Muscle of leg (tissue), 3 donors: ENCODE measurements at regions not wholly inside any gene's neighbourhood (a gene's known extent, or its start where the extent isn't known, plus 50 kb on each side); places are given as distances from the start of the nearest gene placed in this dataset.

Source experiments
- DNase-seq: peaks from one replicate; pipeline ENCODE4 v3.0.0; 2013
- H3K27ac ChIP-seq: one replicate; pipeline ENCODE4 v1.5.1; 2013; ENCODE audit warnings: mild to moderate bottlenecking, low read length, control low read depth
- H3K27me3 ChIP-seq: one replicate; pipeline ENCODE4 v1.6.1; 2013; ENCODE audit warnings: low read length; ENCODE audit not compliant: control insufficient read depth, insufficient read depth
- H3K36me3 ChIP-seq: one replicate; pipeline ENCODE4 v1.6.1; 2013; ENCODE audit warnings: low read length; ENCODE audit not compliant: control insufficient read depth, insufficient read depth
- H3K4me1 ChIP-seq: one replicate; pipeline ENCODE4 v1.6.1; 2013; ENCODE audit warnings: low read length; ENCODE audit not compliant: control insufficient read depth, insufficient read depth
- H3K4me3 ChIP-seq: one replicate; pipeline ENCODE4 v1.5.1; 2013; ENCODE audit warnings: low read length, control low read depth
- H3K9me3 ChIP-seq: replicated peaks from 2 replicates; pipeline ENCODE4 v1.6.1; 2013; ENCODE audit warnings: low read depth, low read length; ENCODE audit not compliant: control insufficient read depth
- WGBS: methylation state at CpG from one replicate; pipeline ENCODE4 v1.1.5; 2013; ENCODE audit warnings: missing lambda C conversion rate; ENCODE audit not compliant: insufficient coverage; 5-methylcytosine and 5-hydroxymethylcytosine counted together

DNA sequence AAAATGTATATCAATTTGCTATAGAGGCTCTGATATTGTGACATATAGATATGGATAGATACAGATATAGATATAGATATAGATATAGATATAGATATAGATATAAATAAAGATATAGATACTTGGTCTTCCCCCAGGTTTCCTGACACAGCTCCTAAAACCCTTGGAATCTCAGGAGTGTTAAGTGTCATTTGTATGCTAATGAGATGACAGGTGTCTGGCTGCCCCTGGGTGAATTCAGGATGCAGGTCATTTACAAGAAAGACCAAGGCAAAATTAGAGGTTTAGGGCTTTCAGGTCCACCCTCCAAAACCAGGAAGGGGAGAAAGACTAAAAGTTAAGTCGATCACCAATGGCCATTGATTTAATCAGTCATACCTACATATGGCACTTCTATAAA lies 1034.8 kb downstream of the PDHA2 start:
- Histone ChIP-seq H3K27ac (no peak overlapping the region), H3K9me3 (peaks cover 5% of the 10 kb centered on the region), H3K36me3 (no peaks in the 10 kb centered on the region), H3K27me3 (no peaks in the 10 kb centered on the region), H3K4me1 (no peaks in the 10 kb centered on the region), H3K4me3 (no peak overlapping the region)
- WGBS: no CpG with 5 or more reads among the region's 1 CpG
- DNase-seq: no peak

DNA sequence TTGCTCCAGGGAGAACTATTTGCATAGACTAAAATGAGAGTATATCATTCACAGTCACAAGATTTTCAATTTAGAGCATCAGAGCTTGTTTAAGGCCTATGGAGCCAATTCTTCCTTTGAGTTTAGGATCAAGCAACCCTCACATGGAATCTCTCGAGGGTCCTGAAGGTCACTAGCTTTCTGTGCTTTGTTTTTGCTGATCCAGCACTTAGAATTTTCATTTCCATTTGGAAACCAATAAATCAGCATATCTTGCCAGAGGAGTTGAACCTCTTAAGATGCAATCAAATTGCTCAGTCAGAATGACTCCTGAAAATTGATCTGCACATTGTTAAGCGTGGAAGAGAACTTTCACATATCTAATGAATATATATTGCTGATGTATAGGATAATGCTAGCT lies 1039.6 kb downstream of the PDHA2 start:
- H3K4me3 ChIP-seq: no peak overlapping the region
- H3K9me3 ChIP-seq: peaks cover 5% of the 10 kb centered on the region
- DNase-seq: no peak
- H3K36me3 ChIP-seq: no peaks in the 10 kb centered on the region
- H3K27ac ChIP-seq: no peak overlapping the region
- no peaks in the 10 kb centered on the region for H3K27me3 ChIP-seq
- no peaks in the 10 kb centered on the region for H3K4me1 ChIP-seq
- WGBS: 25% methylated on average over 1 of the region's 2 CpGs

DNA sequence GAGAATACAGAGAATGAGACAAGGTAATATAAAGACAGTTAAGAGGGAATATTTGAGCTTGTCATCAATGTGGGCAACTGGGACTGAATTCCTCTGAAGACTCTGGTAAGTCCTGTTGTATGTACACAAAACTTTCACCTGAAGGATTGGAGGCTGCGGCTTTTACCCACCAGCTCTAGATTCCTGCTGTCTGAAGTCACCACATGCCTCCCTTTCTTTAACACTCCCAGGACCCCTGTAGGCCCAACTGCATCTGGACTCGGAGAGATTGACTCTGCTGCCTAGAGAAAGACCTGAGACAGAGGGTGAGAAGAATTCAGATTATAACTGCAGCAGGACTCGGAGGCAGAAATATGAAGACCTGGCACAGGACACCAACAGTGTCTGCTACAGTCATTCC lies 1048.0 kb downstream of the PDHA2 start:
- 14% methylated on average over 1 of the region's 3 CpGs for WGBS
- no peak overlapping the region for H3K27ac ChIP-seq
- H3K36me3 ChIP-seq: no peaks in the 10 kb centered on the region
- no peaks in the 10 kb centered on the region for H3K9me3 ChIP-seq
- DNase-seq: peak; percentile 6
- no peaks in the 10 kb centered on the region for H3K27me3 ChIP-seq
- H3K4me1 ChIP-seq: no peaks in the 10 kb centered on the region
- no peak overlapping the region for H3K4me3 ChIP-seq

DNA sequence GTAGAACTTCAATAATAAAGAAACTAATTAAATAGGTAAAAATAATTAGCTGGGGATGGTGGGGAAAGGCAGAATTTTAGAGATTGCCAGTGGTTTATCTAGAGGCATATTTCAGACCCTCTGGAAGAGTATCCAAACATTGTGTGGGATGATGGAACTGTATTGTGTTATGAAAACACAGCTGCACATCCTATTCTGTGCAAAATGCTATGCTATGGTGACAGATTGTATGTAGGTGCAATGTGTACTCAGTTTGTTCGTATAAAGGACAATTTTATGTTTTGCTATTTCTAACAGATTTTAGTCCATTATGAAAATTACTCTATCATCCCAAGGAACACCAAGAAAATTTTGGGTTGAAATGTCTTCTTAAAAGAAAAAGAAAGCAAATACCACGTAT lies 1054.7 kb downstream of the PDHA2 start:
- Histone ChIP-seq H3K27ac (no peak overlapping the region), H3K27me3 (no peaks in the 10 kb centered on the region), H3K36me3 (no peaks in the 10 kb centered on the region), H3K4me1 (no peaks in the 10 kb centered on the region), H3K4me3 (no peak overlapping the region), H3K9me3 (no peaks in the 10 kb centered on the region)
- no peak for DNase-seq
- no CpG with 5 or more reads among the region's 2 CpGs for WGBS

- Histone ChIP-seq H3K4me3 (no peak overlapping the region), H3K36me3 (no peaks in the 10 kb centered on the region), H3K9me3 (no peaks in the 10 kb centered on the region), H3K4me1 (no peaks in the 10 kb centered on the region), H3K27me3 (no peaks in the 10 kb centered on the region), H3K27ac (no peak overlapping the region)
- no CpG with 5 or more reads among the region's 1 CpG for WGBS
- no peak for DNase-seq
Measured at GRCh38 chr4:96895826-96896225, 1055.9 kb downstream of the PDHA2 start.

DNA sequence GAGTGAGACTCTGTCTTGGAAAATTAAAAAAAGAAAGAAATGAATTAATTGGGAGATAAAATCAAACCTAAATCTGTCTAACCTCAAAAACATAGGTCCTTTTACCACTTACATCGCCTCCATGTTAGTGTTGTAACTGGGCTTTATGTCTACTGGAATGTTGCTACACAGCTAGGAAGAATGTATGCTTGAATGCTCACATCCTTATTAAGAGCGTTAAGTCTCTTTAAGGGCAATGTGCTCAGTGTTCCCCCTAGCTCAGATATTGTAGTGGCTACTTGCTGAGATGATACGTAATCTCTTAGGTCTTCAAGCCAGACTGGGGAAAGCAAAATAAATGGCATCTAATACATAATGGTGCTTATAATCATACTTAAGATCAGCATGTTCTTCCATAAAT lies 1072.8 kb downstream of the PDHA2 start:
- H3K36me3 ChIP-seq: no peaks in the 10 kb centered on the region
- no peaks in the 10 kb centered on the region for H3K27me3 ChIP-seq
- H3K4me1 ChIP-seq: no peaks in the 10 kb centered on the region
- no peak overlapping the region for H3K27ac ChIP-seq
- WGBS: no CpG with 5 or more reads among the region's 3 CpGs
- no peak overlapping the region for H3K4me3 ChIP-seq
- no peak for DNase-seq
- H3K9me3 ChIP-seq: no peaks in the 10 kb centered on the region

- no peaks in the 10 kb centered on the region for H3K4me1 ChIP-seq
- no peaks in the 10 kb centered on the region for H3K27me3 ChIP-seq
- no peaks in the 10 kb centered on the region for H3K36me3 ChIP-seq
- H3K27ac ChIP-seq: no peak overlapping the region
- 58% methylated on average over 2 of the region's 2 CpGs for WGBS
- H3K9me3 ChIP-seq: no peaks in the 10 kb centered on the region
- DNase-seq: peak; percentile 1
- no peak overlapping the region for H3K4me3 ChIP-seq
Measured at GRCh38 chr4:96913441-96914080, 1073.7 kb downstream of the PDHA2 start.

GRCh38 chr4:96916711-96917110 lies 1076.8 kb downstream of the PDHA2 start:
- Histone ChIP-seq H3K27me3 (no peaks in the 10 kb centered on the region), H3K4me1 (no peaks in the 10 kb centered on the region), H3K9me3 (no peaks in the 10 kb centered on the region), H3K27ac (no peak overlapping the region), H3K36me3 (no peaks in the 10 kb centered on the region), H3K4me3 (no peak overlapping the region)
- WGBS: no CpG with 5 or more reads among the region's 5 CpGs
- DNase-seq: no peak

DNA sequence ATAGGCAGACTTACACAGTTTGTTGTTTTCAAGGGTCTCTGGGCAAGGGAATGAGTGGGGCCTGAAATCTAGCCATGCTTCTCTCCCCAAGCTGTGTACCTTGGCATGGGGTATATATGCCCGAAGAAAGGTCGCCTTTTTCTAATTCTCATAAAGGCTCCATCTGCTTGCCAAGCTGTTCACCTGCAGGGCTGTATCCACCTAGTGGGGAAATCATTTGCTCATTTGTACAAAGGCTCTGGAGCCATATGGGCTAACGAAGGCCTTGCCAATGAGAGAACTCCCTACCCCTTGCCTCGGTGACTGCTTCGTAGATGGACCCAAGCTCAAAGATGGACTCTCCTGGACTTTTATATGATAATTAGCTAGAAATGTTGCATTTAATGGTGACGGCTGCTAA lies 1097.0 kb downstream of the PDHA2 start:
- Histone ChIP-seq H3K4me1 (no peaks in the 10 kb centered on the region), H3K36me3 (no peaks in the 10 kb centered on the region), H3K27me3 (no peaks in the 10 kb centered on the region), H3K27ac (no peak overlapping the region), H3K9me3 (no peaks in the 10 kb centered on the region), H3K4me3 (no peak overlapping the region)
- WGBS: 70% methylated on average over 2 of the region's 6 CpGs
- DNase-seq: no peak

GRCh38 chr4:96946552-96946951 lies 1106.7 kb downstream of the PDHA2 start:
- Histone ChIP-seq H3K9me3 (no peaks in the 10 kb centered on the region), H3K27me3 (no peaks in the 10 kb centered on the region), H3K36me3 (no peaks in the 10 kb centered on the region), H3K4me1 (no peaks in the 10 kb centered on the region), H3K27ac (no peak overlapping the region), H3K4me3 (no peak overlapping the region)
- WGBS: no CpG with 5 or more reads among the region's 2 CpGs
- DNase-seq: no peak

- Histone ChIP-seq H3K27ac (no peak overlapping the region), H3K36me3 (no peaks in the 10 kb centered on the region), H3K27me3 (no peaks in the 10 kb centered on the region), H3K4me3 (no peak overlapping the region), H3K9me3 (no peaks in the 10 kb centered on the region), H3K4me1 (no peaks in the 10 kb centered on the region)
- WGBS: 88% methylated on average over 1 of the region's 1 CpG
- DNase-seq: peak; percentile 1
Measured at GRCh38 chr4:96952610-96953009, 1112.7 kb downstream of the PDHA2 start.
